Left lobe of liver (tissue), 2 donors: ENCODE measurements at regions not wholly inside any gene's neighbourhood (a gene's known extent, or its start where the extent isn't known, plus 50 kb on each side); places are given as distances from the start of the nearest gene placed in this dataset.
"Not testable (repeated sequence)": the region's sequence is repeated elsewhere in the genome, so short reads cannot be mapped to it uniquely, and the experiment has no call there.

ENCODE experiments used
- ATAC-seq: fragments of 200-7000 bp; cut with Tn5 transposase; one replicate; pipeline ENCODE4 v1.9.1; 2020; ENCODE audit warnings: mild to moderate bottlenecking, moderate library complexity
- DNase-seq: peaks from one replicate; pipeline ENCODE4 v3.0.0-alpha.2; 2020; ENCODE audit warnings: low spot score
- donor health status: DM: no; HTN: no; CAD: no; lungs with moderate emphysema.
- donor health status: DM: no; HTN: yes; CAD: no.

DNA sequence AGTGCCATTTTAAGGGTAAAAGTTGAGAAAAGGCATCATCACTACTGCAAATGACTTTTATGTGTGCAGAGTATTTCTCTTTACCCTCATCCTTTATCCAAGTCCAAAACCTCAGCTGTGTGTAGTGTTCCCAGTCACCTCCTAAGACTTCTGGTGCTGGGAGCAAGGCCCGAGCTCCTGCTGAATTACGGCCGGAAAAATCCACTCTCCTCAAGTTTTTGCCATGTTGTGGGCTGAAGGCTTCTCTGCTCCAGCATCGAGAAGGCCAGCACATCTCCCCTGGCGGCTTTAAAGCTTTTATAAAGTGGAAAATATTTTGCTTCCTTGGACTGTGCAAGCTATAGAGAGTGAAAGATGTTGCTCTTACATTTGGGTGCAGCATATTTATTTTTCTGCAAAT is 153.2 kb upstream of the THBS2 start:
- ATAC-seq (no peak), DNase-seq (no peak)

DNA sequence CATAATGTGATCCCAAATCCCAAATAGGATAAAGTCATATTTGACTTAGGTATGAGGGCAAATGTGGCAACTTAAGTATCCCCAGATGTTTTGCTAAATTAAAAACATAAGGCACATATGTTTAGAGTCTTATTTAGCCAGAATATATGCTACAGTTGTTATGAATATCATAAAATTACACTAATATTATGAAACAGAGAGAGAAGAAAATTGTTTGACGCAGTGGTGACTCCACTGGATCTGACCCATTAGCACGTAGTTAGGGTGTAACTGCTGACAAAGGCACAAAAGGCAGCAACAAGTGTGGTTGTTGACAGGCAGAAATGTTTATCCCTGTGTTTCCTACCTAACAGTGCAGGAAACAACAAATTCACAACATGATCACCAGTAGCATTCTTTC is 152.4 kb upstream of the THBS2 start:
- no peak for DNase-seq
- no peak for ATAC-seq

GRCh38 chr6:169404828-169405227 is 151.2 kb upstream of the THBS2 start:
- ATAC-seq (no peak), DNase-seq (no peak)

GRCh38 chr6:169398342-169399105 is 144.9 kb upstream of the THBS2 start:
- DNase-seq (no peak), ATAC-seq (no peak)

DNA sequence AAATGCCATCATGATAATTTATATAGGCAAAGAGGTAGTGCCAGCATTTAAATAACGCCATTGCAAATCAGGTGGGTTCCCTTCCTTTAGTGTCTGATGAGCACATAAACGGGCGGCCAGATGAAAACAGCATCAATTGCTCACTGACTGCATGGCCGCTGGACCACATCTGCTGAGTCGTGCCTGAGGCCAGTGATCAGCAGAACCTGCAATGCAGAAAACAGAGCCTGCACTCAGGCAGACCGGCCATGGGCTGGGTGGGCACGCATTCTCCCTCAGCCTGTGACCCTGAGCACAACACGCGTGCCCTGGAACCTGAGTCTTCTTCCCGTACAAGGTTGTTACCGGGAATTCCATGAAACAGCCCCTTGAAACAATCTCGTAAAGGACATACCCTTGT is 144.0 kb upstream of the THBS2 start:
- no peak for DNase-seq
- no peak for ATAC-seq

DNA sequence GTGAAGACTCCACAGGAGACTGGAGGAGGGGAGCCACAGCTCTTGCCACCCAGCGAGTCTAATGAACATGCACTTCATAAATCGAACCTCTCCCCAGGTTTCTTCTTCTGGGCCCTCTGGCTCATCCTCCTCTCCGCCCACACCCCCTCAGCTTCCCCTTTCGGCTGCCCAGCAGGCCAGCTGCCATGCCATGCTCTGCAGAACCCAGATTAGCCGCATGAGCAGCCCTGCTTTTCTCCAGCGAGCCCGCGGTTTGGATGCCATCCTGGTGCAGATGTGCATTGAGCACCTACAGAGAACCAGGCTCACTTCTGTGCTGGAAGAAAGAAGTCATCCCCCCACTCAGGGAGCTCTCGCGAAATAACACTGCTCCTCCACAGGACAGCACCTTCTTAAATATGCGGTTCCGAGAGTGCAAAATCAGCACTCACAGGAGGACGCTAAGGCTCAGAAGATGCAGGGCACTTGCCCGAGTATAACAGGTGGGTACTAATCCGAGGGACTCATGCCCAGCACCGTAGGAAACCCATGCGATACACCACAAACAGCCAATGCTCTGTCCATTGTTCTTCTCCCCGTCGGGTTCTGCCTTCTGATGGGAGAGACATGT is 143.0 kb upstream of the THBS2 start:
- ATAC-seq, result no peak
- DNase-seq, result no peak

DNA sequence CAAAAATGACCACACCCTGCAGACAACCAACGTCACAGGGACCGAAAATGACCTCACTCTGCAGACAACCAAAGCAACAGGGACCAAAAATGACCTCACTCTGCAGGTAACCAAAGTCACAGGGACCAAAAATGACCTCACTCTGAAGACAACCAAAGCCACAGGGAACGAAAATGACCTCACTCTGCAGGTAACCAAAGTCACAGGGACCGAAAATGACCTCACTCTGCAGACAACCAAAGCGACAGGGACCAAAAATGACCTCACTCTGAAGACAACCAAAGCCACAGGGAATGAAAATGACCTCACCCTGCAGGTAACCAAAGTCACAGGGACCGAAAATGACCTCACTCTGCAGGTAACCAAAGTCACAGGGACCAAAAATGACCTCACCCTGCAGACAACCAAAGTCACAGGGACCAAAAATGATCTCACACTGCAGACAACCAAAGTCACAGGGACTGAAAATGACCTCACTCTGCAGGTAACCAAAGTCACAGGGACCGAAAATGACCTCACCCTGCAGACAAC is 142.4 kb upstream of the THBS2 start:
- not testable (repeated sequence) for ATAC-seq, DNase-seq

DNA sequence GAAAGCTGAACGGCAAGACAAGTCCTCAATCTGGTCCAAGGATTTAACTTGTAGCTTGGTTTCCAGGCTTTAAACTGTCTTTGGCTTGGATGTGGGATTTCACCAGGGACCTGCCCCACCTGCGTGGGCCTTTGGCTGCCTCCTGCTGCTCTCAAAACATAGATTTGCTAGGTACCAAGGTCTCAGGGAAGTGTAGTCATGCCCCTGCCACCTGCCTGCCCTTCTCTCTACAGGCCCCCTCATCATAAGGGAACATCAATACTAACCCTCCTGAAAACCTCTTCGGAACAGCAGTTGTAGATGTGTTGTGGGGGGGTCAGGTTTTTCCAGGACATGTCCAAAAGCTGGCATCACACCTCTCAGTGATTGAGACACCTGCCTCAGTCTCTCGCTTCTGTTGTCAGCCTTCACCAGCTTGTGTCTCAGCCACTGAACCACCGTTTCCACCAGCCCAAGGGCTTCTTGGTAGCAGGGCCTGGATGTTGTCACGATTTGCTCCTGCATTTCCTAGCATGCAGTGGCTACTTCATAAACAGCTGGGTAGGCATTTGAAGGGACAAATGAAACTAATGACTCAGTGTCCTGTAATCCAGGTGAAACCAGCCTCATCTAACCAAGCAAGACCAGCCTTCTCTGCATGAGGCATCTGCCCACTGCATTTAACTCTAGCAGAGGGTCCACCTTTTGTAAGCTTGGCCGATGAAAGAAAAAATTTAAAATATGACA is 141.6 kb upstream of the THBS2 start:
- ATAC-seq (no peak), DNase-seq (no peak)

- DNase-seq (no peak), ATAC-seq (no peak)
These were observed 140.1 kb upstream of the THBS2 start for GRCh38 chr6:169393753-169394152.

DNA sequence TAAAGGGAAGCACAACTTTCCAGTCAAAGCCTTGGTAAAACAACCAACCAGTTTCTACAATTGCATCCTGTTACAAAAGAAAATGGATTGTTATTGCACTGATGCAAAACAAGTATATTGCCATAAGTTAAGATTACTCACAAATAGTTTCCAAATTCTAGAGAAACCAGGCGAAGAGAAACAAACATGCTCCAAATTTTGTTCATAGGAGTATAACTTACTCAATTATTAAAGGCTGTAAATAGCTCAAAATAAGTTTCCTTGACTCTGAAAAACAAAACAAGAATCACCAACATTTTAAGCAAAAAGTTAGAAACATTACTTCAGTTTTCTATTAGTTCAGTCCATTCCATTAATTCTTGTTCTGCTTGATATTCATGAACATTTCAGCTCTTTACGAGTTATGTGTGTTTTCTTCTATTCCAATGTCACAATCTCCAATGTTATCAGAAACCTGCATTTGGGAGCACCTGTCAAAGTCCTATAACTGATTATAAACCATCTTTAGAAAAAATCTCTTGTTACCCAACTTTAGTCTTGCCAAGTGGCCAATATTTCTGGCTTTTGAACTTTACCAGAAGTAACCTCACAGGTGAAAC is 137.9 kb upstream of the THBS2 start:
- ATAC-seq, result no peak
- DNase-seq, result no peak

DNA sequence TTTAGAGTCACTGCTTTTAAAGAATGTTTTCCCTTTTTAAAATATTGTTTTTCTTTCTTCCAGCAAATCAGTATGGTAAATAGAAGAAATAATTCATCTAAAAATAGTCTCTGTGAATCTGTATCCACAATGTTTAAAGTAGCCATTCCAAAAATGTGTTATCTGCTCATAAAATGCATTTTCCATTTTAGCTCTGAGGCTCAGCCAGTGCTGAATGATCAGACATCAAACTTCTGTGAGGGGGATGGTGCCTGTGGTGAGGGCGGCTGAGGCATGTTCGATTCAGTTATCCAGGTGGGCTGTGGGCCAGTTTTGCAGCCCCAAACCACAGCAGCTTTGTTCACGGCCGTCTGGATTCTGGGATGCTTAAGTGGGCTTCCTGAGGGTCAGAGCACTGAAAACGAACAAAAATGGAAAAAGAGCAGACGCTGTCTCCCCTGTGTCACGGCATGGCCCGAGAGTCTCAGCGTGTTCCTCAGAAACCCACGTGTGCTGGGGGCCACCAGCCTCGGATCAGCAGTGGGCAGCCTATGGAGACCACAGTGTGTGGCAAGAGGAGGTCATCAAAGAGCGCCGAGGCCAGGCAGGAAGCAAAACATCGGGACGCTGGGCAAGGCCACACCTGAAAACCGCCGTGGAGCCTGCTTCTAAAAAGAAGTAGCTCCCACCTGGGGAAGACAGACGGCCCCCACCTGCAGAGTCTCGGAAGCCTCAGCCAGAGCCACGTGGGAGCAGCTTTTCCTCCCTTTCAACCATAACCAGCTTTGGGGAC is 134.9 kb upstream of the THBS2 start:
- DNase-seq (no peak), ATAC-seq (no peak)

DNA sequence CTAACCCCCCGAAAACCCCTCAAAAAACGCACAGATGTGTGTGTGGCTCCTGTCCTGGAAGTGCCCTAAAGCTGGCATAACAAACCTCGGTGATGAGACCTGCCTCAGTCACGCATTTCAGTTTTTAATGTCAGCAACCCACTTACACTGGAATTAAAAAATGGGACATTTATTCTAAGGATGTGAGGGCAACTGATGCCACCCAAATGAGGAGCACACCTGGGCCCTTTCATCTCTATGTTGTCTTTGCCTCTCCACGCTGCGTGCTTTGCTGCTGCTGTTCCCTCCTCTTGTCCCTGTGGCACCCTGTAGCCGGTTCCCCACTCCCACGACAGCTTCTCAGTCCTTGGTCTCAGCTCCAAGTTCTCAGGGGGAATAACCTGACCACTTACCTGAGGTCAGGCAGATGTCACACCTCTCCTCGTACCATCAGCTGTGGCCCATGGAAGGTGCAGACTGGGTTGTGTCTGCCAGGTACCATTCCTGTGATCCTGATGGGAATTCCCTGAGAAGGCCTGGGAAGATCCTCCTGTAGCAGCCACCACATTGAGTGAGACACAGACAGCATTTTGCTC is 134.2 kb upstream of the THBS2 start:
- ATAC-seq, result no peak
- no peak for DNase-seq

- no peak for ATAC-seq
- no peak for DNase-seq
These were observed 132.9 kb upstream of the THBS2 start for GRCh38 chr6:169386411-169387057.

GRCh38 chr6:169385237-169385880 is 131.7 kb upstream of the THBS2 start:
- DNase-seq (no peak), ATAC-seq (no peak)

GRCh38 chr6:169384291-169384690 is 130.6 kb upstream of the THBS2 start:
- ATAC-seq (no peak), DNase-seq (no peak)

DNA sequence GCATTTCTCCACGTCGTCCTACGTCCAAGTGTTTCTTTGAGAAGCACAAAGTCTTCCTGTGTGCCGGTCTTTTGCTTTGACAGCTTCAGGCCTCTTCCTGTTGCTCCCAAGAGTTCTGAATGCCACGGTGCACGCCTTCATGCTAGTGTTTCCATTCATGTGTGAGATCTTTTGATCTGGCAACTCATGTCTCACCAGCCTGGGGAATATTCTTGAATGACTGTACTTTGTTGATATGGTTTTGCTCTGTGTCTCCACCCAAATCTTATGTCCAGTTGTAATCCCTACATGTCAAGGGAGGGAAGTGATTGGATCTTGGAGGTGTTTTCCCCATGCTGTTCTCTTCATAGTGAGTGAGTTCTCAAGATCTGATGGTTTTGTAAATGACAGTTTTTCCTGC is 129.6 kb upstream of the THBS2 start:
- DNase-seq (no peak), ATAC-seq (no peak)

DNA sequence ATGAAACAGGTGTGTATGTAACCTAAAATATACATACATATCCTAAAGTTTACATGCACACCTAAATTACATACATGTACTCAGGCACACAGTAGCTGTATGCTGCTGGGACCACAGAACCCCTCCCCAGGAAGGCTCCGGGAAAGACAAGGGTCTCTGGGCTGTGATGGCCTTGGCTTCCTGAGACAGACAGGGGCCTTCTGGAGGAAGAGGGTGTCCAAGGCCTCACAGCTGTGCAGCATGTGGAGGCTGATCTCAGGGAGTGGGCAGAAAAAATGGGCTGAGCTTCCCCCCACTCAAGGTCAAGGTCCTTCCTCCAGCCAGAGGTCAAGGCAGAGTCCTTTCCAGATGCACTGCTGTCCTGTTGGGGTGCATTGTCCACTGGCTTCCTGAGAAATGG is 129.1 kb upstream of the THBS2 start:
- ATAC-seq, result no peak
- no peak for DNase-seq

- no peak for ATAC-seq
- no peak for DNase-seq
These were observed 128.3 kb upstream of the THBS2 start for GRCh38 chr6:169381988-169382387.

GRCh38 chr6:169380493-169380892 is 126.8 kb upstream of the THBS2 start:
- ATAC-seq (no peak), DNase-seq (no peak)
